IPS DF 6.9 (cell line): ENCODE measurements at regions not wholly inside any gene's neighbourhood (a gene's known extent, or its start where the extent isn't known, plus 50 kb on each side); places are given as distances from the start of the nearest gene placed in this dataset.

Experiments
- DNase-seq: peaks from one replicate; pipeline ENCODE4 v3.0.0-alpha.2; 2013; ENCODE audit warnings: low read depth, low spot score
- H3K27ac ChIP-seq: one replicate; pipeline ENCODE4 v1.5.1; 2013; ENCODE audit warnings: low read length, control low read depth
- H3K27me3 ChIP-seq: 2 replicates; pipeline ENCODE4 v1.6.1; 2013; ENCODE audit warnings: mild to moderate bottlenecking, low read length; ENCODE audit not compliant: control insufficient read depth, insufficient read depth
- H3K36me3 ChIP-seq: 2 replicates; pipeline ENCODE4 v1.6.1; 2013; ENCODE audit warnings: low read length; ENCODE audit not compliant: control insufficient read depth, insufficient read depth
- H3K4me1 ChIP-seq: 2 replicates; pipeline ENCODE4 v1.6.1; 2013; ENCODE audit warnings: low read length; ENCODE audit not compliant: control insufficient read depth, insufficient read depth
- H3K4me3 ChIP-seq: 2 replicates; pipeline ENCODE4 v1.5.1; 2013; ENCODE audit warnings: mild to moderate bottlenecking, low read length
- H3K9me3 ChIP-seq: 2 replicates; pipeline ENCODE4 v1.6.1; 2013; ENCODE audit warnings: low read length, inconsistent platforms; ENCODE audit not compliant: control insufficient read depth, insufficient read depth
- WGBS: extraction: QIAGEN DNeasy Blood & Tissue Kit; methylation state at CpG from one replicate; pipeline ENCODE4 v1.1.7; 2013; ENCODE audit warnings: mixed read lengths, missing lambda C conversion rate; ENCODE audit not compliant: insufficient read length, insufficient coverage; 5-methylcytosine and 5-hydroxymethylcytosine counted together

GRCh38 chr2:12854001-12854530, 137.3 kb downstream of the TRIB2 start:
- no CpG with 5 or more reads among the region's 28 CpGs for WGBS
- DNase-seq = no peak
- no peaks in the 10 kb centered on the region for H3K4me1 ChIP-seq

GRCh38 chr2:12855508-12855907, 138.8 kb downstream of the TRIB2 start:
- no peak overlapping the region for H3K27ac ChIP-seq
- no peak for DNase-seq
- H3K27me3 ChIP-seq = no peaks in the 10 kb centered on the region
- no peaks in the 10 kb centered on the region for H3K9me3 ChIP-seq
- no peaks in the 10 kb centered on the region for H3K4me1 ChIP-seq
- H3K4me3 ChIP-seq = no peak overlapping the region
- no peaks in the 10 kb centered on the region for H3K36me3 ChIP-seq

More at GRCh38 chr2:12854001-12854530, 137.3 kb downstream of the TRIB2 start:
- Histone ChIP-seq H3K4me3 (no peak overlapping the region), H3K9me3 (no peaks in the 10 kb centered on the region), H3K36me3 (no peaks in the 10 kb centered on the region), H3K27ac (no peak overlapping the region), H3K27me3 (no peaks in the 10 kb centered on the region)

- Histone ChIP-seq H3K27me3 (no peaks in the 10 kb centered on the region), H3K36me3 (no peaks in the 10 kb centered on the region), H3K4me3 (no peak overlapping the region), H3K27ac (no peak overlapping the region), H3K9me3 (no peaks in the 10 kb centered on the region), H3K4me1 (no peaks in the 10 kb centered on the region)
- no peak for DNase-seq
- 100% methylated on average over 1 of the region's 3 CpGs for WGBS
Observed at GRCh38 chr2:12856934-12857601, 140.3 kb downstream of the TRIB2 start.

- Histone ChIP-seq H3K4me3 (no peak overlapping the region), H3K4me1 (no peaks in the 10 kb centered on the region), H3K9me3 (no peaks in the 10 kb centered on the region), H3K27me3 (no peaks in the 10 kb centered on the region), H3K36me3 (no peaks in the 10 kb centered on the region), H3K27ac (no peak overlapping the region)
- no CpG with 5 or more reads among the region's 1 CpG for WGBS
- no peak for DNase-seq
Observed at GRCh38 chr2:12857891-12858290, 141.2 kb downstream of the TRIB2 start.

- no peaks in the 10 kb centered on the region for H3K36me3 ChIP-seq
- H3K9me3 ChIP-seq = no peaks in the 10 kb centered on the region
- no peak overlapping the region for H3K27ac ChIP-seq
- DNase-seq = no peak
- H3K4me3 ChIP-seq = no peak overlapping the region
- H3K27me3 ChIP-seq = no peaks in the 10 kb centered on the region
- no peaks in the 10 kb centered on the region for H3K4me1 ChIP-seq
Observed at GRCh38 chr2:12858786-12859185, 142.1 kb downstream of the TRIB2 start.

- no peak for DNase-seq
- WGBS = no CpG with 5 or more reads among the region's 2 CpGs
- H3K27me3 ChIP-seq = no peaks in the 10 kb centered on the region
- H3K9me3 ChIP-seq = no peaks in the 10 kb centered on the region
- no peaks in the 10 kb centered on the region for H3K36me3 ChIP-seq
- no peaks in the 10 kb centered on the region for H3K4me1 ChIP-seq
- H3K27ac ChIP-seq = no peak overlapping the region
- no peak overlapping the region for H3K4me3 ChIP-seq
Observed at GRCh38 chr2:12861344-12861930, 144.7 kb downstream of the TRIB2 start.

GRCh38 chr2:12862541-12862940, 145.8 kb downstream of the TRIB2 start:
- Histone ChIP-seq H3K4me1 (no peaks in the 10 kb centered on the region), H3K36me3 (no peaks in the 10 kb centered on the region), H3K27me3 (no peaks in the 10 kb centered on the region), H3K4me3 (no peak overlapping the region), H3K27ac (no peak overlapping the region), H3K9me3 (no peaks in the 10 kb centered on the region)
- no peak for DNase-seq

GRCh38 chr2:12863937-12864336, 147.2 kb downstream of the TRIB2 start:
- no peak overlapping the region for H3K27ac ChIP-seq
- no peaks in the 10 kb centered on the region for H3K9me3 ChIP-seq
- WGBS = no CpG with 5 or more reads among the region's 2 CpGs
- H3K4me3 ChIP-seq = no peak overlapping the region
- H3K27me3 ChIP-seq = no peaks in the 10 kb centered on the region
- H3K4me1 ChIP-seq = no peaks in the 10 kb centered on the region
- no peaks in the 10 kb centered on the region for H3K36me3 ChIP-seq
- DNase-seq = no peak

GRCh38 chr2:12867631-12868287, 151.0 kb downstream of the TRIB2 start:
- no peaks in the 10 kb centered on the region for H3K9me3 ChIP-seq
- H3K4me1 ChIP-seq = no peaks in the 10 kb centered on the region
- no CpG with 5 or more reads among the region's 5 CpGs for WGBS
- H3K4me3 ChIP-seq = no peak overlapping the region
- no peak for DNase-seq
- no peaks in the 10 kb centered on the region for H3K36me3 ChIP-seq
- H3K27me3 ChIP-seq = no peaks in the 10 kb centered on the region
- no peak overlapping the region for H3K27ac ChIP-seq

GRCh38 chr2:12870692-12871091, 154.0 kb downstream of the TRIB2 start:
- no peak for DNase-seq
- WGBS = no CpG with 5 or more reads among the region's 1 CpG
- H3K36me3 ChIP-seq = no peaks in the 10 kb centered on the region

More at GRCh38 chr2:12870692-12871091, 154.0 kb downstream of the TRIB2 start:
- Histone ChIP-seq H3K27me3 (no peaks in the 10 kb centered on the region), H3K4me1 (no peaks in the 10 kb centered on the region), H3K27ac (no peak overlapping the region), H3K4me3 (no peak overlapping the region), H3K9me3 (no peaks in the 10 kb centered on the region)
